HEK293T (cell line): ENCODE measurements at regions not wholly inside any gene's neighbourhood (a gene's known extent, or its start where the extent isn't known, plus 50 kb on each side); places are given as distances from the start of the nearest gene placed in this dataset.

Experiments
- CTCF ChIA-PET: fragments of 350-600 bp; formaldehyde crosslinking; extraction: SDS; loops from one replicate; lab custom pipeline; 2021; ENCODE audit warnings: antibody characterized with exemption, inconsistent platforms; lab: Yijun Ruan, JAX
- POLR2A ChIA-PET: fragments of 350-600 bp; formaldehyde crosslinking; extraction: SDS; loops from one replicate; lab custom pipeline; 2020; ENCODE audit warnings: antibody characterized with exemption, inconsistent platforms; lab: Yijun Ruan, JAX
- DNase-seq: peaks from one replicate; pipeline ENCODE4 v3.0.0; 2012; ENCODE audit warnings: mixed read lengths; ENCODE audit errors: extremely low spot score
- ARNT ChIP-seq: fragments of 450-650 bp; IDR thresholded peaks from 2 replicates; pipeline ENCODE4 v1.6.1; 2017; ENCODE audit warnings: mild to moderate bottlenecking
- BHLHE40 ChIP-seq: fragments of 450-650 bp; IDR thresholded peaks from 2 replicates; pipeline ENCODE4 v1.6.1; 2016; ENCODE audit warnings: mild to moderate bottlenecking, moderate library complexity, borderline replicate concordance
- CTBP1 ChIP-seq: fragments of 450-650 bp; IDR thresholded peaks from 2 replicates; pipeline ENCODE4 v1.6.1; 2016; ENCODE audit warnings: borderline replicate concordance
- ELF4 ChIP-seq: fragments of 450-650 bp; IDR thresholded peaks from 2 replicates; pipeline ENCODE4 v1.6.1; 2017; ENCODE audit warnings: antibody characterized with exemption
- FOXA1 ChIP-seq: fragments of 450-650 bp; IDR thresholded peaks from 2 replicates; pipeline ENCODE4 v1.6.1; 2016; ENCODE audit warnings: mild to moderate bottlenecking
- FOXK2 ChIP-seq: fragments of 450-650 bp; IDR thresholded peaks from 2 replicates; pipeline ENCODE4 v1.6.1; 2016; ENCODE audit warnings: mild to moderate bottlenecking
- FOXM1 ChIP-seq: fragments of 450-650 bp; IDR thresholded peaks from 2 replicates; pipeline ENCODE4 v1.6.1; 2017; ENCODE audit warnings: mild to moderate bottlenecking, borderline replicate concordance
- HDGF ChIP-seq: fragments of 450-650 bp; IDR thresholded peaks from 2 replicates; pipeline ENCODE4 v1.6.1; 2017; ENCODE audit warnings: antibody characterized with exemption, borderline replicate concordance
- L3MBTL2 ChIP-seq: fragments of 450-650 bp; conservative IDR thresholded peaks from 2 replicates; pipeline ENCODE4 v1.6.1; 2016; ENCODE audit warnings: mild to moderate bottlenecking
- LEF1 ChIP-seq: fragments of 450-650 bp; IDR thresholded peaks from 2 replicates; pipeline ENCODE4 v1.6.1; 2017; ENCODE audit warnings: mild to moderate bottlenecking, borderline replicate concordance
- NFRKB ChIP-seq: fragments of 450-650 bp; IDR thresholded peaks from 2 replicates; pipeline ENCODE4 v1.6.1; 2016; ENCODE audit warnings: mild to moderate bottlenecking, moderate library complexity
- SP1 ChIP-seq: fragments of 450-650 bp; IDR thresholded peaks from 2 replicates; pipeline ENCODE4 v1.6.1; 2017
- SUZ12 ChIP-seq: fragments of 450-650 bp; IDR thresholded peaks from 2 replicates; pipeline ENCODE4 v1.6.1; 2016; ENCODE audit warnings: mild to moderate bottlenecking
- TARDBP ChIP-seq: fragments of 450-650 bp; IDR thresholded peaks from 2 replicates; pipeline ENCODE4 v1.6.1; 2016
- ZNF384 ChIP-seq: fragments of 450-650 bp; IDR thresholded peaks from 2 replicates; pipeline ENCODE4 v1.6.1; 2016
- TF ChIP-seq, protein P1 (sequence below): fragments of 450-650 bp; IDR thresholded peaks from 2 replicates; pipeline ENCODE4 v1.6.1; 2016

DNA sequence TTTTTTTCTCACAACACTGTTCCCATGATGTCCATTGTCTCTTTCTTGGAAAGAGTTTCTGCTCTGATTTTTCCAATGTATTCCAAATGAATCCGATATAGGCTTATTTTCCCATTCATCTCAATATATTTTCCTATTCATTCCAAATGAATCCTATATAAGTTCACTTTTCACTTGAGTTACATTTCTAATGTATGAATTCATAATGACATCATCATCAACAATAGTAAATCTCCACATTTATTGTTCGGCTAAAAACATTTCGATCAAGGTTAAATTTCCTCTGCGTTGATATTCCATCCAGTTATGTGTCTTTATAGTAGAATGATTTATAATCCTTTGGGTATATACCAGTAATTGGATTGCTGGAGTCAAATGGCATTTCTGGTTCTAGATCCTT, 76.7 kb upstream of the SLC8A1 start:
- DNase-seq: no peak
- CTCF ChIA-PET: no interaction called here

GRCh38 chr2:40531359-40531758, 79.5 kb upstream of the SLC8A1 start:
- ChIA-PET POLR2A (no interaction called here), CTCF (interaction anchor here (0.6 kb wide), 1 partner anchor 79 kb away, joined by 3 read pairs; no protein-coding TSS in a partner anchor)
- TF ChIP-seq TARDBP (no peak), L3MBTL2 (no peak), NFRKB (no peak)
- DNase-seq: no peak

More for the DNA sequence above, 76.7 kb upstream of the SLC8A1 start:
- POLR2A ChIA-PET: no interaction called here
- no peak for TF ChIP-seq LEF1
- TF ChIP-seq CTBP1: no peak
- TF ChIP-seq L3MBTL2: no peak
- TF ChIP-seq FOXA1: no peak
- no peak for TF ChIP-seq FOXM1
- TF ChIP-seq NFRKB: no peak
- TF ChIP-seq, protein P1, sequence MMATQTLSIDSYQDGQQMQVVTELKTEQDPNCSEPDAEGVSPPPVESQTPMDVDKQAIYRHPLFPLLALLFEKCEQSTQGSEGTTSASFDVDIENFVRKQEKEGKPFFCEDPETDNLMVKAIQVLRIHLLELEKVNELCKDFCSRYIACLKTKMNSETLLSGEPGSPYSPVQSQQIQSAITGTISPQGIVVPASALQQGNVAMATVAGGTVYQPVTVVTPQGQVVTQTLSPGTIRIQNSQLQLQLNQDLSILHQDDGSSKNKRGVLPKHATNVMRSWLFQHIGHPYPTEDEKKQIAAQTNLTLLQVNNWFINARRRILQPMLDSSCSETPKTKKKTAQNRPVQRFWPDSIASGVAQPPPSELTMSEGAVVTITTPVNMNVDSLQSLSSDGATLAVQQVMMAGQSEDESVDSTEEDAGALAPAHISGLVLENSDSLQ: no peak
- TF ChIP-seq BHLHE40: no peak
- TF ChIP-seq ARNT: no peak
- TF ChIP-seq SP1: no peak
- no peak for TF ChIP-seq HDGF
- no peak for TF ChIP-seq FOXK2
- no peak for TF ChIP-seq ELF4
- no peak for TF ChIP-seq TARDBP
- no peak for TF ChIP-seq SUZ12

GRCh38 chr2:40534528-40534927, 82.6 kb upstream of the SLC8A1 start:
- no peak for DNase-seq
- POLR2A ChIA-PET: no interaction called here
- CTCF ChIA-PET: no interaction called here
- TF ChIP-seq BHLHE40: no peak
- TF ChIP-seq NFRKB: no peak

DNA sequence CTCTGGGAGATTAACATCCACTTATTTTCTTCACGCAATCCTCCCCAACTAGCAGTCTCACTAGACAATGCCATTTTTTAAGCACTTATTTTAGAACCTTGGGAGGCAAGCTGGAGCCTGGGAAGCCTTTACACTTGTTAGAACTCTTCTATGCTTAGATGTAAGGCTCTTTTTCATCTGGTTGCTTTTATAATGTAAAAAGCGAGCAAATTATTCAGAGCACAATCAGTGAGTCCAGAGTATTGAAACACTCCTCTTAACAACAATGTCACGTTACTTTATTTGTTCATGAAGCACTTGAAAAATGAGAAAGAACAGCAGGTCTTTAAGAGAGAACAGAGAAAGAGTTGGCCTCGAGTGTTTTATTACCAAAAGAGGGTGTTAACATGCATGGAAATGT, 84.1 kb upstream of the SLC8A1 start:
- DNase-seq: no peak
- TF ChIP-seq FOXK2: no peak
- TF ChIP-seq ZNF384: no peak
- TF ChIP-seq FOXM1: no peak
- TF ChIP-seq SP1: no peak
- TF ChIP-seq ARNT: no peak
- TF ChIP-seq LEF1: no peak
- POLR2A ChIA-PET: no interaction called here
- CTCF ChIA-PET: no interaction called here

DNA sequence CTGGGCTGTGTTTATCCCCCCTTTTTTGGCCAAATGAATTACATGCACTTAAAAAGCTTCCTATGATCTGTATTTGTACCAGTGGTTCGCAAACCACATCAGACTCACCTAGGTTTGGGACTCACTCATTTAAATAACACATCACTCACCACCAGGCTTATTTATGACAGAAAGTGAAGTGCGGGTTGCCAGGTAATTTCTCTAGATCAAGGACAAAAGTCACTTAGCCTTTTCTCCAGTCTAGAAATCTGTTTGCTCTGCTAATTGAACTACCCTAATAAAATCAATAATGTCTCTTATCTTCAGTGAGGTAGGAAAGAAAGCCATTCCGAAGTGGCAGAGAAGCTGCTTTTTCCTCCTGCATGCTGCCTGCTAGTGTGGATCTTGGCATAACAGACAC, 88.1 kb upstream of the SLC8A1 start:
- DNase-seq: no peak
- TF ChIP-seq BHLHE40: no peak
- no peak for TF ChIP-seq HDGF
- no peak for TF ChIP-seq TARDBP
- no peak for TF ChIP-seq ELF4
- no peak for TF ChIP-seq FOXK2
- no peak for TF ChIP-seq SUZ12
- TF ChIP-seq FOXA1: no peak
- no peak for TF ChIP-seq FOXM1
- no peak for TF ChIP-seq LEF1
- no peak for TF ChIP-seq L3MBTL2
- no peak for TF ChIP-seq SP1
- CTCF ChIA-PET: no interaction called here
- POLR2A ChIA-PET: no interaction called here

- CTCF ChIA-PET: interaction anchor here (0.6 kb wide), 1 partner anchor 64 kb away, joined by 6 read pairs; no protein-coding TSS in a partner anchor
- TF ChIP-seq SUZ12 (no peak), TARDBP (no peak), NFRKB (no peak), ARNT (no peak), FOXA1 (no peak), L3MBTL2 (no peak), ELF4 (no peak), CTBP1 (no peak), FOXM1 (no peak), ZNF384 (no peak), BHLHE40 (no peak), FOXK2 (no peak)
- TF ChIP-seq, protein P1: no peak
- DNase-seq: no peak
- POLR2A ChIA-PET: no interaction called here
These were observed 91.5 kb upstream of the SLC8A1 start for GRCh38 chr2:40543381-40543780.

DNA sequence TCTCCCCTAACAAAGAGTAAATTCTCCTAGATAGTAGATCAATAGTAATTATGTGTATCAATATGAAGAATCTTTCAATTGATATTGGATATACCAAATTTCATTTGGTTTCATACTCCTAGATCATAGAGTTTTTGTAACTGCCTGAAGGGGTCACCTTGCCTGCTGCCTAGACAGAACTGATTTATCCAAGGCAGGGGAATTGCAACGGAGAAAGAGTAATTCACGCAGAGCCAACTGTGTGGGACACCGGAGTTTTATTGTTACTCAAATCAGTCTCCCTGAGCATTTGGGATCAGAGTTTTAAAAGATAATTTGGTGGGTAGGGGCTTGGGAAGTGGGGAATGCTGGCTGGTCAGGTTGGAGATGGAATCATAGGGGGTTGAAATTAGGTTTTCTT, 92.2 kb upstream of the SLC8A1 start:
- POLR2A ChIA-PET: no interaction called here
- DNase-seq: no peak
- TF ChIP-seq CTBP1 (no peak), HDGF (no peak), NFRKB (no peak), FOXM1 (no peak), L3MBTL2 (no peak), FOXK2 (no peak), FOXA1 (no peak), ELF4 (no peak), BHLHE40 (no peak), ARNT (no peak), SUZ12 (no peak), ZNF384 (no peak)
- CTCF ChIA-PET: interaction anchor here (0.6 kb wide), 1 partner anchor 64 kb away, joined by 6 read pairs; no protein-coding TSS in a partner anchor

DNA sequence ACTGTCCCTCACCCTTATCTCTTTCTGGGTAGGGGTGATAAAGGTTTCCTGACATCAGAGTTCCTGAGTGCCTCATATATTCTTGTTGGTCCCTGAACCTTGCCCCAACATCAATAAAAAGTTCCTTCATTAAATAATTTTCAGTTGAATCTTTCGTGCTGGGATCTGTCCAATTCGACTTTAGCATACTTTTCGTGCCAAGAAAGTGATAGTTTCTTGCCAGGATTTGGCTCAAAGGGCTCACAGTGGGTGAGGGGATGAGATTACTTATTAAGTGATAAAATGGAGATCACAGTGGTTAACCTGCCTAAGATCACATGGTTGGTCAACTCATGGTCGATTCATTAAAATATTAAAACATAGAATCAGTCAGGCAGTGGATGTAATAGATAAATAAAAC, 93.8 kb upstream of the SLC8A1 start:
- ChIA-PET CTCF (no interaction called here), POLR2A (no interaction called here)
- TF ChIP-seq LEF1 (no peak), NFRKB (no peak), CTBP1 (no peak), HDGF (no peak), FOXM1 (no peak), L3MBTL2 (no peak), TARDBP (no peak), ZNF384 (no peak), FOXK2 (no peak), ARNT (no peak), SUZ12 (no peak), FOXA1 (no peak), BHLHE40 (no peak)
- TF ChIP-seq, protein P1: no peak
- DNase-seq: no peak
